ENCODE measurements at regions not wholly inside any gene's neighbourhood (a gene's known extent, or its start where the extent isn't known, plus 50 kb on each side); places are given as distances from the start of the nearest gene placed in this dataset.

DNA sequence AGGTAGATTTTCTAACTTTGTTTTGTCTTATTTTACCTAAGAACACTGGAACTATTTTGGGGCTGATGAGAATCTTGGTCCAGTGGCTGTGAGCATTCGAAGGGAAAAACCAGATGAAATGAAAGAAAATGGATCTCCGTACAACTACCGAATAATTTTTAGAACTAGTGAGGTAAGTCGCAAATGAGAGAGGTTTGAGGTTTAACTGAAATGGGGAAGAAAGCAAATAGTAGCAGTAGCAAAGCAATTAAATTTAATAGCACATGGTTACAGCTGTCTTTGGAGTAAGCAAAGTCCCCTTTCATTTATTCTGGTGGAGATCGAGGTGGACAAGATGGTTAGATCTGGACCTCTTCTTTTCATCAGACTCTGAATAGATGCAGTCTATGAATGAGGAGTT lies 313.5 kb upstream of the RGS6 start:
- H3K9me3 ChIP-seq (ENCODE audit: control insufficient read depth in 4 of 4, low read length in 3 of 4): no peaks in the 10 kb centered on the region
- no peak overlapping the region for H3K9ac ChIP-seq (ENCODE audit: low read depth in 1 of 2, low read length in 2 of 2)
- H3K27me3 ChIP-seq (ENCODE audit: control insufficient read depth in 4 of 4, insufficient read depth in 4 of 4, low read length in 3 of 4): no peaks in the 10 kb centered on the region
- no peak overlapping the region for H3K4me3 ChIP-seq (ENCODE audit: low read depth in 1 of 3, low read length in 3 of 3)
- H3K4me1 ChIP-seq (ENCODE audit: control insufficient read depth in 4 of 4, insufficient read depth in 4 of 4, low read length in 3 of 4): no peaks in the 10 kb centered on the region
- WGBS: 96% methylated on average over 5 of the region's 5 CpGs
- TF ChIP-seq EGR1 (IDR thresholded peaks at IDR 0.05; ENCODE audit: low read depth in 2 of 2) (no peak), HNF4G (IDR thresholded peaks at IDR 0.05) (no peak), FOXA1 (IDR thresholded peaks at IDR 0.05) (no peak), JUND (IDR thresholded peaks at IDR 0.05) (no peak), FOXA2 (IDR thresholded peaks at IDR 0.05) (no peak), SP1 (IDR thresholded peaks at IDR 0.05) (no peak), GABPA (IDR thresholded peaks at IDR 0.05 in 1 of 2, conservative IDR thresholded peaks at IDR 0.05 in 1 of 2) (no peak), RAD21 (IDR thresholded peaks at IDR 0.05) (no peak), TAF1 (conservative IDR thresholded peaks at IDR 0.05) (no peak), YY1 (IDR thresholded peaks at IDR 0.05) (no peak)
- TF ChIP-seq, protein P1, sequence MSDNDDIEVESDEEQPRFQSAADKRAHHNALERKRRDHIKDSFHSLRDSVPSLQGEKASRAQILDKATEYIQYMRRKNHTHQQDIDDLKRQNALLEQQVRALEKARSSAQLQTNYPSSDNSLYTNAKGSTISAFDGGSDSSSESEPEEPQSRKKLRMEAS (IDR thresholded peaks at IDR 0.05): no peak
- TF ChIP-seq, protein P2, sequence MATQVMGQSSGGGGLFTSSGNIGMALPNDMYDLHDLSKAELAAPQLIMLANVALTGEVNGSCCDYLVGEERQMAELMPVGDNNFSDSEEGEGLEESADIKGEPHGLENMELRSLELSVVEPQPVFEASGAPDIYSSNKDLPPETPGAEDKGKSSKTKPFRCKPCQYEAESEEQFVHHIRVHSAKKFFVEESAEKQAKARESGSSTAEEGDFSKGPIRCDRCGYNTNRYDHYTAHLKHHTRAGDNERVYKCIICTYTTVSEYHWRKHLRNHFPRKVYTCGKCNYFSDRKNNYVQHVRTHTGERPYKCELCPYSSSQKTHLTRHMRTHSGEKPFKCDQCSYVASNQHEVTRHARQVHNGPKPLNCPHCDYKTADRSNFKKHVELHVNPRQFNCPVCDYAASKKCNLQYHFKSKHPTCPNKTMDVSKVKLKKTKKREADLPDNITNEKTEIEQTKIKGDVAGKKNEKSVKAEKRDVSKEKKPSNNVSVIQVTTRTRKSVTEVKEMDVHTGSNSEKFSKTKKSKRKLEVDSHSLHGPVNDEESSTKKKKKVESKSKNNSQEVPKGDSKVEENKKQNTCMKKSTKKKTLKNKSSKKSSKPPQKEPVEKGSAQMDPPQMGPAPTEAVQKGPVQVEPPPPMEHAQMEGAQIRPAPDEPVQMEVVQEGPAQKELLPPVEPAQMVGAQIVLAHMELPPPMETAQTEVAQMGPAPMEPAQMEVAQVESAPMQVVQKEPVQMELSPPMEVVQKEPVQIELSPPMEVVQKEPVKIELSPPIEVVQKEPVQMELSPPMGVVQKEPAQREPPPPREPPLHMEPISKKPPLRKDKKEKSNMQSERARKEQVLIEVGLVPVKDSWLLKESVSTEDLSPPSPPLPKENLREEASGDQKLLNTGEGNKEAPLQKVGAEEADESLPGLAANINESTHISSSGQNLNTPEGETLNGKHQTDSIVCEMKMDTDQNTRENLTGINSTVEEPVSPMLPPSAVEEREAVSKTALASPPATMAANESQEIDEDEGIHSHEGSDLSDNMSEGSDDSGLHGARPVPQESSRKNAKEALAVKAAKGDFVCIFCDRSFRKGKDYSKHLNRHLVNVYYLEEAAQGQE (IDR thresholded peaks at IDR 0.05): no peak
- TF ChIP-seq, protein P3, sequence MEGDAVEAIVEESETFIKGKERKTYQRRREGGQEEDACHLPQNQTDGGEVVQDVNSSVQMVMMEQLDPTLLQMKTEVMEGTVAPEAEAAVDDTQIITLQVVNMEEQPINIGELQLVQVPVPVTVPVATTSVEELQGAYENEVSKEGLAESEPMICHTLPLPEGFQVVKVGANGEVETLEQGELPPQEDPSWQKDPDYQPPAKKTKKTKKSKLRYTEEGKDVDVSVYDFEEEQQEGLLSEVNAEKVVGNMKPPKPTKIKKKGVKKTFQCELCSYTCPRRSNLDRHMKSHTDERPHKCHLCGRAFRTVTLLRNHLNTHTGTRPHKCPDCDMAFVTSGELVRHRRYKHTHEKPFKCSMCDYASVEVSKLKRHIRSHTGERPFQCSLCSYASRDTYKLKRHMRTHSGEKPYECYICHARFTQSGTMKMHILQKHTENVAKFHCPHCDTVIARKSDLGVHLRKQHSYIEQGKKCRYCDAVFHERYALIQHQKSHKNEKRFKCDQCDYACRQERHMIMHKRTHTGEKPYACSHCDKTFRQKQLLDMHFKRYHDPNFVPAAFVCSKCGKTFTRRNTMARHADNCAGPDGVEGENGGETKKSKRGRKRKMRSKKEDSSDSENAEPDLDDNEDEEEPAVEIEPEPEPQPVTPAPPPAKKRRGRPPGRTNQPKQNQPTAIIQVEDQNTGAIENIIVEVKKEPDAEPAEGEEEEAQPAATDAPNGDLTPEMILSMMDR (IDR thresholded peaks at IDR 0.05; ENCODE audit: low read depth, low read length, missing input control): no peak
- TF ChIP-seq, protein P4, sequence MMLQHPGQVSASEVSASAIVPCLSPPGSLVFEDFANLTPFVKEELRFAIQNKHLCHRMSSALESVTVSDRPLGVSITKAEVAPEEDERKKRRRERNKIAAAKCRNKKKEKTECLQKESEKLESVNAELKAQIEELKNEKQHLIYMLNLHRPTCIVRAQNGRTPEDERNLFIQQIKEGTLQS (IDR thresholded peaks at IDR 0.05): no peak
- TF ChIP-seq, protein P5, sequence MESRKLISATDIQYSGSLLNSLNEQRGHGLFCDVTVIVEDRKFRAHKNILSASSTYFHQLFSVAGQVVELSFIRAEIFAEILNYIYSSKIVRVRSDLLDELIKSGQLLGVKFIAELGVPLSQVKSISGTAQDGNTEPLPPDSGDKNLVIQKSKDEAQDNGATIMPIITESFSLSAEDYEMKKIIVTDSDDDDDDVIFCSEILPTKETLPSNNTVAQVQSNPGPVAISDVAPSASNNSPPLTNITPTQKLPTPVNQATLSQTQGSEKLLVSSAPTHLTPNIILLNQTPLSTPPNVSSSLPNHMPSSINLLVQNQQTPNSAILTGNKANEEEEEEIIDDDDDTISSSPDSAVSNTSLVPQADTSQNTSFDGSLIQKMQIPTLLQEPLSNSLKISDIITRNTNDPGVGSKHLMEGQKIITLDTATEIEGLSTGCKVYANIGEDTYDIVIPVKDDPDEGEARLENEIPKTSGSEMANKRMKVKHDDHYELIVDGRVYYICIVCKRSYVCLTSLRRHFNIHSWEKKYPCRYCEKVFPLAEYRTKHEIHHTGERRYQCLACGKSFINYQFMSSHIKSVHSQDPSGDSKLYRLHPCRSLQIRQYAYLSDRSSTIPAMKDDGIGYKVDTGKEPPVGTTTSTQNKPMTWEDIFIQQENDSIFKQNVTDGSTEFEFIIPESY (IDR thresholded peaks at IDR 0.05): no peak
- no peak for DNase-seq (ENCODE audit: low spot score)
- H3K36me3 ChIP-seq (ENCODE audit: control insufficient read depth in 4 of 4, insufficient read depth in 3 of 4, low read depth in 1 of 4, low read length in 3 of 4): peaks cover 0 to 12% (median 1%) of the 10 kb centered on the region in 4 donors
- H3K27ac ChIP-seq (ENCODE audit: low read depth in 1 of 2, low read length in 2 of 2): no peak overlapping the region

DNA sequence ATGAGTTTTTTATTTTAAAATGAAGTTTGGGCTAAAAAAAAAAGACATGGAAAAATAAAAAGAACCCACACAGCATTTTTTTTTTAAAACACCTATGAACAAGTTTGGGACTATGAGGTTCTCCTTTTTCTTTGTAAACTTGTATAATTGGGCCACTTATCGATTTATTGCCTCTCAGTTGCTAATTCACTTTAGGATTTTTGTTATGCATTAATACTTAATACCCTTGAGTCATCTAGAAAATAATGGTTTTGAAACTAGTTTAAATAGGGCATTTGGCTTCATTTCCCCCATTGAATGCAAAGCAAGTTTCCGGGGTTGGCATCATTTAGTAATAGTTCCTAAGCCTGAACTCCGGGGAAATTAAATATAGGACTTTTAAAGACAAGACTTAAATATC lies 312.8 kb upstream of the RGS6 start:
- H3K27ac ChIP-seq (ENCODE audit: low read depth in 1 of 2, low read length in 2 of 2): no peak overlapping the region
- no peak overlapping the region for H3K4me3 ChIP-seq (ENCODE audit: low read depth in 1 of 3, low read length in 3 of 3)
- no peaks in the 10 kb centered on the region for H3K9me3 ChIP-seq (ENCODE audit: control insufficient read depth in 4 of 4, low read length in 3 of 4)
- H3K36me3 ChIP-seq (ENCODE audit: control insufficient read depth in 4 of 4, insufficient read depth in 3 of 4, low read depth in 1 of 4, low read length in 3 of 4): peaks cover under 1 to 16% (median 2%) of the 10 kb centered on the region in 4 donors
- H3K27me3 ChIP-seq (ENCODE audit: control insufficient read depth in 4 of 4, insufficient read depth in 4 of 4, low read length in 3 of 4): no peaks in the 10 kb centered on the region
- TF ChIP-seq, protein P1 (IDR thresholded peaks at IDR 0.05): no peak
- TF ChIP-seq HNF4G (IDR thresholded peaks at IDR 0.05) (no peak), RXRA (IDR thresholded peaks at IDR 0.05) (no peak), EGR1 (IDR thresholded peaks at IDR 0.05; ENCODE audit: low read depth in 2 of 2) (no peak), YY1 (IDR thresholded peaks at IDR 0.05) (no peak), FOXA1 (IDR thresholded peaks at IDR 0.05) (no peak), JUND (IDR thresholded peaks at IDR 0.05) (no peak)
- TF ChIP-seq, protein P5 (IDR thresholded peaks at IDR 0.05): no peak
- TF ChIP-seq, protein P2 (IDR thresholded peaks at IDR 0.05): no peak
- WGBS: 97% methylated on average over 3 of the region's 3 CpGs
- no peaks in the 10 kb centered on the region for H3K4me1 ChIP-seq (ENCODE audit: control insufficient read depth in 4 of 4, insufficient read depth in 4 of 4, low read length in 3 of 4)
- no peak for DNase-seq (ENCODE audit: low spot score)
- no peak overlapping the region for H3K9ac ChIP-seq (ENCODE audit: low read depth in 1 of 2, low read length in 2 of 2)
